PC-3 (cell line): ENCODE measurements at regions not wholly inside any gene's neighbourhood (a gene's known extent, or its start where the extent isn't known, plus 50 kb on each side); places are given as distances from the start of the nearest gene placed in this dataset.

Source experiments
- ATAC-seq: fragments of 200-7000 bp; cut with Tn5 transposase; 2 replicates; pipeline ENCODE4 v1.9.1; 2020; ENCODE audit warnings: mild to moderate bottlenecking, moderate library complexity
- BruUV-seq: library from RNA; stranded (reverse); fragments of 400-500 nt; replicated peaks from 2 replicates; lab custom pipeline; 2021; lab: Mats Ljungman, UMichigan
- CTCF ChIA-PET: fragments of 300-600 bp; sonication (Branson Sonifier 250); formaldehyde crosslinking; loops from one replicate; lab custom pipeline; 2022; ENCODE audit warnings: antibody characterized with exemption; lab: Charles Lee
- POLR2A ChIA-PET: fragments of 300-600 bp; sonication (Branson Sonifier 250); formaldehyde crosslinking; loops from one replicate; lab custom pipeline; 2022; ENCODE audit warnings: antibody characterized with exemption; ENCODE audit not compliant: unreplicated experiment; lab: Charles Lee
- DNase-seq: peaks from one replicate; pipeline ENCODE4 v3.0.0-alpha.2; 2015
- H2AFZ ChIP-seq: fragments of 300-600 bp; sonication (generic); 2 replicates; pipeline ENCODE4 v1.6.0; 2016; ENCODE audit warnings: antibody characterized with exemption, low read length
- H3F3A ChIP-seq: fragments of 300-600 bp; sonication (generic); one replicate; pipeline ENCODE4 v1.6.0; 2017; ENCODE audit warnings: antibody characterized with exemption, low read length, control low read depth, mild to moderate bottlenecking; ENCODE audit not compliant: unreplicated experiment
- H3K27ac ChIP-seq: fragments of 300-600 bp; sonication (generic); 2 replicates; pipeline ENCODE4 v1.5.1; 2016; ENCODE audit warnings: mild to moderate bottlenecking, low read length
- H3K27me3 ChIP-seq: fragments of 300-600 bp; sonication (generic); 2 replicates; pipeline ENCODE4 v1.6.1; 2016; ENCODE audit warnings: low read length, mixed read lengths
- H3K36me3 ChIP-seq: fragments of 300-600 bp; sonication (generic); 2 replicates; pipeline ENCODE4 v1.6.1; 2016; ENCODE audit warnings: low read depth, mixed run types, low read length, mixed read lengths
- H3K4me1 ChIP-seq: fragments of 300-600 bp; sonication (generic); 2 replicates; pipeline ENCODE4 v1.5.1; 2016; ENCODE audit warnings: low read length; ENCODE audit not compliant: insufficient read depth
- H3K4me2 ChIP-seq: fragments of 300-600 bp; sonication (generic); 2 replicates; pipeline ENCODE4 v1.6.0; 2016; ENCODE audit warnings: low read length
- H3K4me3 ChIP-seq: fragments of 300-600 bp; sonication (generic); 2 replicates; pipeline ENCODE4 v1.5.1; 2016; ENCODE audit warnings: mild to moderate bottlenecking, low read length, mixed read lengths
- H3K79me2 ChIP-seq: fragments of 300-600 bp; sonication (generic); 2 replicates; pipeline ENCODE4 v1.6.1; 2017; ENCODE audit warnings: low read length, mixed read lengths
- H3K9ac ChIP-seq: fragments of 300-600 bp; sonication (generic); 2 replicates; pipeline ENCODE4 v1.6.0; 2016; ENCODE audit warnings: mild to moderate bottlenecking, low read length
- H3K9me2 ChIP-seq: fragments of 300-600 bp; sonication (generic); replicated peaks from 2 replicates; pipeline ENCODE4 v1.6.1; 2016; ENCODE audit warnings: mixed run types, low read length, mixed read lengths
- H3K9me3 ChIP-seq: fragments of 300-600 bp; sonication (generic); 2 replicates; pipeline ENCODE4 v1.6.1; 2016; ENCODE audit warnings: low read length, mixed read lengths
- H4K20me1 ChIP-seq: fragments of 300-600 bp; sonication (generic); 2 replicates; pipeline ENCODE4 v1.6.1; 2016; ENCODE audit warnings: low read length, mixed read lengths
- EZH2 ChIP-seq: fragments of 300-600 bp; sonication (generic); IDR thresholded peaks from one replicate; pipeline ENCODE4 v1.6.1; 2017; ENCODE audit warnings: antibody characterized with exemption, mild to moderate bottlenecking, low read length; ENCODE audit not compliant: unreplicated experiment
- EZH2phosphoT487 ChIP-seq: fragments of 300-600 bp; sonication (generic); IDR thresholded peaks from 2 replicates; pipeline ENCODE4 v1.6.1; 2018; ENCODE audit warnings: mild to moderate bottlenecking, antibody characterized with exemption, low read length, borderline replicate concordance
- intact Hi-C: fragments of 100-400 bp; cut with micrococcal nuclease; formaldehyde crosslinking; loops from 2 replicates; pipeline ENCODE4 v1.9.0; 2023
- TF ChIP-seq, protein P1 (sequence below): fragments of 300-600 bp; sonication (generic); conservative IDR thresholded peaks from 2 replicates; pipeline ENCODE4 v1.5.1; 2017; ENCODE audit warnings: antibody characterized with exemption, low read depth, mild to moderate bottlenecking, low read length

DNA sequence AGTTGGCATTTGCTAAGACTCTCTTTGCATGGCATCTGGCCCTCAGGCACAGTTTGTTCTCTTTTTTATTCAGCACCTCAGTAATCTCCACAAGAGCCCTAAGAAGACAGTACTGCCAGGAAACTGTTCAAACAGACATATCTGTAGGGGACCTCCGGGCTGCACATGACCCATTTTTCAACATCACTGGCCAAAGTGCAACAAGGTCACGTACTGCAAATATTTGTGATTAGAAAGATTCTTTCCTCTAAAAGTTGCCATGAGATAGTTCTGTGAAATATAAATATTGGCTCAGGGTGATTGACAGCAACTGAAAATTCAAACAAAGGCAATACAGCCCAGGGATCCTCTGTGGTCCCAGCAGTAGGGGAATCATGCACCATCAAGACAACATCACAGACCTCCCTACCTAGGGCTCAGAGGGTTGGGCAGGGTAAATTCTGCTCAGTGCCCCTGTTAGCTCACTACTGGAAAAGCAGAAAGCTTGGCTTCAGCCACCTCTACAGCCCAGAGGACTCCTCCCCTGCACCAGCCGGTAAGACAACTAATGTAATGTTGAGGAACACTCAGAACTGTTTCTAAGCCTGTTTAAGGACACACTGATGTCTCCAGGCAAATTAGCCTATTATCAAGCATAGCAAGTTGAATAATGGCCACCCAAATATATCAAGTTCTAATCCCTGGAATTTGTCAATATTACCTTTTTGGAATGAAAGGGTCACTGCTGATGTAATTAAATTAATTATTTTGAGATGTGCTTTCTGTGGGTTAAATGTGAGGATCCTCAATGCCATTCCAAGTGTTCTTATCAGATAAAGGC, 117.4 kb upstream of the LPP start:
- H3F3A ChIP-seq = no peaks in the 10 kb centered on the region
- H3K4me3 ChIP-seq = no peak overlapping the region
- peaks cover 16% of the 10 kb centered on the region for H3K4me1 ChIP-seq
- H3K9me3 ChIP-seq = no peaks in the 10 kb centered on the region
- H3K9me2 ChIP-seq = no peaks in the 10 kb centered on the region
- no peaks in the 10 kb centered on the region for H4K20me1 ChIP-seq
- ATAC-seq (peak; percentile 23; the same call in 1 of the 2 replicates), DNase-seq (no peak)
- H3K9ac ChIP-seq = no peak overlapping the region
- POLR2A ChIA-PET = no interaction called here
- H3K27me3 ChIP-seq = no peaks in the 10 kb centered on the region
- H3K36me3 ChIP-seq = no peaks in the 10 kb centered on the region
- TF ChIP-seq EZH2phosphoT487 = no peak
- TF ChIP-seq, protein P1, sequence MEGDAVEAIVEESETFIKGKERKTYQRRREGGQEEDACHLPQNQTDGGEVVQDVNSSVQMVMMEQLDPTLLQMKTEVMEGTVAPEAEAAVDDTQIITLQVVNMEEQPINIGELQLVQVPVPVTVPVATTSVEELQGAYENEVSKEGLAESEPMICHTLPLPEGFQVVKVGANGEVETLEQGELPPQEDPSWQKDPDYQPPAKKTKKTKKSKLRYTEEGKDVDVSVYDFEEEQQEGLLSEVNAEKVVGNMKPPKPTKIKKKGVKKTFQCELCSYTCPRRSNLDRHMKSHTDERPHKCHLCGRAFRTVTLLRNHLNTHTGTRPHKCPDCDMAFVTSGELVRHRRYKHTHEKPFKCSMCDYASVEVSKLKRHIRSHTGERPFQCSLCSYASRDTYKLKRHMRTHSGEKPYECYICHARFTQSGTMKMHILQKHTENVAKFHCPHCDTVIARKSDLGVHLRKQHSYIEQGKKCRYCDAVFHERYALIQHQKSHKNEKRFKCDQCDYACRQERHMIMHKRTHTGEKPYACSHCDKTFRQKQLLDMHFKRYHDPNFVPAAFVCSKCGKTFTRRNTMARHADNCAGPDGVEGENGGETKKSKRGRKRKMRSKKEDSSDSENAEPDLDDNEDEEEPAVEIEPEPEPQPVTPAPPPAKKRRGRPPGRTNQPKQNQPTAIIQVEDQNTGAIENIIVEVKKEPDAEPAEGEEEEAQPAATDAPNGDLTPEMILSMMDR = no peak
- TF ChIP-seq EZH2 = no peak
- H3K27ac ChIP-seq = no peak overlapping the region
- no peak overlapping the region for H2AFZ ChIP-seq
- intact Hi-C loops = loop anchor here (1.0 to 5.0 kb wide), 4 partner anchors 116 to 916 kb away; partner anchors contain the start of gene LPP
- H3K4me2 ChIP-seq = no peak overlapping the region
- CTCF ChIA-PET = interaction anchor here (0.5 kb wide), 1 partner anchor 87 kb away, joined by 3 read pairs; no protein-coding TSS in a partner anchor
- BruUV-seq = no TSS peak
- H3K79me2 ChIP-seq = no peaks in the 10 kb centered on the region

DNA sequence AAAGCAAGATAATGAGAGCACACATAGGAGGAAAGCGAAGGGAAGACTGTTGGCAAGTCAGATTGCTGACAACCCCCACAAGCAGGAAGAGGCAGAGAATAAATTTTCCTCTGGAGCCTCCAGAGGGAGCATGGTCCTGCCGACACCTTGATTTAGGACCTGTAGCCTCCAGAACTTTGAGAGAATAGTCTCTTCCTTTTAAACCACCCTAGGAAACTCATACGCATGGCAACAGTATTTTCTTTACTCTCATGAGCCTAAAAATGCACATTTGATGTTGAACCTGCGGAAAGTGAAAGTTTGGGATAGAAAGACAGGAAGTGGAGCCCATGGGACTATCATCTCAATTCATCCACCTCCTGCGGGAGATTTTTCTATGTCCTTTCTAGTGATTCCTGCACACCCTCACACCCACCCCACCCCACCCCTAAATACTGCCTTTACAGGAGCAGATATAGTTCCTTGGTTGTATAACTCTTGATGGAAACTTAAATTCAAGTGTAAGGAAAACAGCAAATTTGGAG, 116.7 kb upstream of the LPP start:
- no peak overlapping the region for H3K4me3 ChIP-seq
- TF ChIP-seq, protein P1 = peak; percentile 69
- no peak for TF ChIP-seq EZH2
- no peaks in the 10 kb centered on the region for H3K27me3 ChIP-seq
- H3K36me3 ChIP-seq = no peaks in the 10 kb centered on the region
- CTCF ChIA-PET = interaction anchor here (0.6 kb wide), 1 partner anchor 910 kb away, joined by 7 read pairs; no protein-coding TSS in a partner anchor
- DNase-seq (peak; percentile 65), ATAC-seq (peak; percentile 90)
- no peak overlapping the region for H3K27ac ChIP-seq
- H3K9me2 ChIP-seq = no peaks in the 10 kb centered on the region
- H3K4me1 ChIP-seq = peaks cover 16% of the 10 kb centered on the region
- no peak overlapping the region for H2AFZ ChIP-seq
- POLR2A ChIA-PET = no interaction called here
- H4K20me1 ChIP-seq = no peaks in the 10 kb centered on the region
- no peaks in the 10 kb centered on the region for H3F3A ChIP-seq
- intact Hi-C loops = loop anchor here (1.0 to 5.0 kb wide), 4 partner anchors 115 to 915 kb away; partner anchors contain the start of gene LPP
- no TSS peak for BruUV-seq
- no peaks in the 10 kb centered on the region for H3K9me3 ChIP-seq
- no peak overlapping the region for H3K4me2 ChIP-seq
- H3K79me2 ChIP-seq = no peaks in the 10 kb centered on the region
- H3K9ac ChIP-seq = no peak overlapping the region
